GM04503 (cell line): ENCODE measurements at regions not wholly inside any gene's neighbourhood (a gene's known extent, or its start where the extent isn't known, plus 50 kb on each side); places are given as distances from the start of the nearest gene placed in this dataset.

Source experiments
- DNase-seq: peaks from one replicate; pipeline ENCODE4 v3.0.0-alpha.2; 2012; ENCODE audit warnings: low read depth

GRCh38 chr4:100083289-100083688, 107.0 kb downstream of the DDIT4L start:
- no peak for DNase-seq

- no peak for DNase-seq
These were observed 107.4 kb downstream of the DDIT4L start for GRCh38 chr4:100082852-100083251.

GRCh38 chr4:100081491-100081890, 108.8 kb downstream of the DDIT4L start:
- DNase-seq = no peak

GRCh38 chr4:100079264-100079663, 111.0 kb downstream of the DDIT4L start:
- DNase-seq = no peak

GRCh38 chr4:100076753-100077152, 113.5 kb downstream of the DDIT4L start:
- no peak for DNase-seq

- no peak for DNase-seq
These were observed 114.6 kb downstream of the DDIT4L start for GRCh38 chr4:100075486-100076270.

GRCh38 chr4:100075056-100075455, 115.2 kb downstream of the DDIT4L start:
- no peak for DNase-seq

- DNase-seq = no peak
These were observed 118.8 kb downstream of the DDIT4L start for GRCh38 chr4:100071506-100071905.

GRCh38 chr4:100070868-100071267, 119.4 kb downstream of the DDIT4L start:
- no peak for DNase-seq

GRCh38 chr4:100069207-100069606, 119.1 kb upstream of the H2AZ1 start:
- no peak for DNase-seq

- no peak for DNase-seq
These were observed 117.2 kb upstream of the H2AZ1 start for GRCh38 chr4:100067255-100067654.

- DNase-seq = no peak
These were observed 113.3 kb upstream of the H2AZ1 start for GRCh38 chr4:100063355-100063754.

GRCh38 chr4:100062921-100063320, 112.8 kb upstream of the H2AZ1 start:
- no peak for DNase-seq

- DNase-seq = no peak
These were observed 111.8 kb upstream of the H2AZ1 start for GRCh38 chr4:100061835-100062234.

- DNase-seq = no peak
These were observed 110.8 kb upstream of the H2AZ1 start for GRCh38 chr4:100060765-100061416.

- DNase-seq = no peak
These were observed 109.4 kb upstream of the H2AZ1 start for GRCh38 chr4:100059467-100059866.

- no peak for DNase-seq
These were observed 106.6 kb upstream of the H2AZ1 start for GRCh38 chr4:100056701-100057100.

- no peak for DNase-seq
These were observed 104.0 kb upstream of the H2AZ1 start for GRCh38 chr4:100054071-100054470.

GRCh38 chr4:100049872-100050271, 99.8 kb upstream of the H2AZ1 start:
- no peak for DNase-seq

- DNase-seq = no peak
These were observed 92.6 kb upstream of the H2AZ1 start for GRCh38 chr4:100042711-100043110.

GRCh38 chr4:100042235-100042634, 92.2 kb upstream of the H2AZ1 start:
- DNase-seq = no peak

GRCh38 chr4:100041646-100042045, 91.6 kb upstream of the H2AZ1 start:
- DNase-seq = no peak

GRCh38 chr4:100034023-100034664, 84.1 kb upstream of the H2AZ1 start:
- no peak for DNase-seq
